ENCODE measurements at regions not wholly inside any gene's neighbourhood (a gene's known extent, or its start where the extent isn't known, plus 50 kb on each side); places are given as distances from the start of the nearest gene placed in this dataset.

GRCh38 chr1:222865718-222866117, 50.9 kb downstream of the DISP1 start:
- no peak overlapping the region for H3K27ac Mint-ChIP-seq
- DNase-seq, result no peak
- no peaks in the 10 kb centered on the region for H3K36me3 Mint-ChIP-seq
- H3K27me3 Mint-ChIP-seq, result no peaks in the 10 kb centered on the region
- H3K9me3 Mint-ChIP-seq, result no peaks in the 10 kb centered on the region
- peaks cover 3% of the 10 kb centered on the region for H3K4me1 Mint-ChIP-seq
- no peak overlapping the region for H3K4me3 Mint-ChIP-seq
- CTCF ChIA-PET, result no interaction called here

GRCh38 chr1:222867316-222867715, 52.5 kb downstream of the DISP1 start:
- Mint-ChIP-seq H3K4me3 (no peak overlapping the region), H3K36me3 (peaks cover under 1% of the 10 kb centered on the region), H3K4me1 (no peaks in the 10 kb centered on the region), H3K9me3 (peaks cover under 1% of the 10 kb centered on the region), H3K27ac (no peak overlapping the region), H3K27me3 (no peaks in the 10 kb centered on the region)
- DNase-seq, result no peak
- CTCF ChIA-PET, result interaction anchor here (1.0 kb wide), 1 partner anchor 11 kb away, joined by 3 read pairs; no protein-coding TSS in a partner anchor

- Mint-ChIP-seq H3K9me3 (peaks cover 2% of the 10 kb centered on the region), H3K36me3 (peaks cover 3% of the 10 kb centered on the region), H3K4me3 (no peak overlapping the region), H3K27me3 (no peaks in the 10 kb centered on the region), H3K4me1 (peaks cover 3% of the 10 kb centered on the region), H3K27ac (no peak overlapping the region)
- DNase-seq, result no peak
- CTCF ChIA-PET, result no interaction called here
Measured at GRCh38 chr1:222876182-222876581, 61.3 kb downstream of the DISP1 start.

- no peaks in the 10 kb centered on the region for H3K9me3 Mint-ChIP-seq
- no peak for DNase-seq
- H3K4me3 Mint-ChIP-seq, result no peak overlapping the region
- CTCF ChIA-PET, result interaction anchor here (1.0 kb wide), 1 partner anchor 10 kb away, joined by 3 read pairs; no protein-coding TSS in a partner anchor
- H3K27ac Mint-ChIP-seq, result no peak overlapping the region
- peaks cover 2% of the 10 kb centered on the region for H3K36me3 Mint-ChIP-seq
- H3K27me3 Mint-ChIP-seq, result no peaks in the 10 kb centered on the region
- H3K4me1 Mint-ChIP-seq, result peaks cover 3% of the 10 kb centered on the region
Measured at GRCh38 chr1:222877854-222878253, 63.0 kb downstream of the DISP1 start.

GRCh38 chr1:222880587-222880986, 65.7 kb downstream of the DISP1 start:
- no peak for DNase-seq
- H3K4me1 Mint-ChIP-seq, result peaks cover 3% of the 10 kb centered on the region
- CTCF ChIA-PET, result no interaction called here
- no peak overlapping the region for H3K4me3 Mint-ChIP-seq
- no peak overlapping the region for H3K27ac Mint-ChIP-seq
- H3K27me3 Mint-ChIP-seq, result no peaks in the 10 kb centered on the region
- H3K36me3 Mint-ChIP-seq, result no peaks in the 10 kb centered on the region
- H3K9me3 Mint-ChIP-seq, result no peaks in the 10 kb centered on the region

GRCh38 chr1:222886194-222886854, 71.5 kb downstream of the DISP1 start:
- CTCF ChIA-PET, result no interaction called here
- Mint-ChIP-seq H3K4me3 (no peak overlapping the region), H3K27me3 (no peaks in the 10 kb centered on the region), H3K36me3 (no peaks in the 10 kb centered on the region), H3K27ac (no peak overlapping the region), H3K9me3 (no peaks in the 10 kb centered on the region), H3K4me1 (peaks cover 7% of the 10 kb centered on the region)
- no peak for DNase-seq

GRCh38 chr1:222886878-222887351, 72.1 kb downstream of the DISP1 start:
- Mint-ChIP-seq H3K27me3 (no peaks in the 10 kb centered on the region), H3K36me3 (no peaks in the 10 kb centered on the region), H3K27ac (no peak overlapping the region), H3K4me3 (no peak overlapping the region), H3K9me3 (no peaks in the 10 kb centered on the region), H3K4me1 (peaks cover 7% of the 10 kb centered on the region)
- CTCF ChIA-PET, result no interaction called here
- no peak for DNase-seq

GRCh38 chr1:222889440-222889839, 74.6 kb downstream of the DISP1 start:
- Mint-ChIP-seq H3K27me3 (no peaks in the 10 kb centered on the region), H3K4me3 (no peak overlapping the region), H3K27ac (no peak overlapping the region), H3K9me3 (no peaks in the 10 kb centered on the region), H3K4me1 (peaks cover 7% of the 10 kb centered on the region), H3K36me3 (no peaks in the 10 kb centered on the region)
- no peak for DNase-seq
- CTCF ChIA-PET, result no interaction called here

- no peak overlapping the region for H3K4me3 Mint-ChIP-seq
- no peak overlapping the region for H3K27ac Mint-ChIP-seq
- DNase-seq, result no peak
- H3K9me3 Mint-ChIP-seq, result no peaks in the 10 kb centered on the region
- no peaks in the 10 kb centered on the region for H3K36me3 Mint-ChIP-seq
- peaks cover 7% of the 10 kb centered on the region for H3K4me1 Mint-ChIP-seq
- CTCF ChIA-PET, result no interaction called here
- no peaks in the 10 kb centered on the region for H3K27me3 Mint-ChIP-seq
Measured at GRCh38 chr1:222890716-222891115, 75.9 kb downstream of the DISP1 start.

GRCh38 chr1:222891578-222891977, 76.7 kb downstream of the DISP1 start:
- no peaks in the 10 kb centered on the region for H3K9me3 Mint-ChIP-seq
- H3K4me3 Mint-ChIP-seq, result no peak overlapping the region
- no peaks in the 10 kb centered on the region for H3K36me3 Mint-ChIP-seq
- no peak overlapping the region for H3K27ac Mint-ChIP-seq
- no peak for DNase-seq
- peaks cover 6% of the 10 kb centered on the region for H3K4me1 Mint-ChIP-seq
- no peaks in the 10 kb centered on the region for H3K27me3 Mint-ChIP-seq
- CTCF ChIA-PET, result no interaction called here

GRCh38 chr1:222892137-222892769, 77.4 kb downstream of the DISP1 start:
- no peak for DNase-seq
- peaks cover 10% of the 10 kb centered on the region for H3K4me1 Mint-ChIP-seq
- no peaks in the 10 kb centered on the region for H3K27me3 Mint-ChIP-seq
- CTCF ChIA-PET, result interaction anchor here (0.6 to 0.8 kb wide), 2 partner anchors 50 to 233 kb away, joined by 3 read pairs; no protein-coding TSS in a partner anchor
- H3K4me3 Mint-ChIP-seq, result no peak overlapping the region
- H3K27ac Mint-ChIP-seq, result no peak overlapping the region
- H3K9me3 Mint-ChIP-seq, result no peaks in the 10 kb centered on the region
- no peaks in the 10 kb centered on the region for H3K36me3 Mint-ChIP-seq

GRCh38 chr1:222893255-222893654, 78.4 kb downstream of the DISP1 start:
- H3K4me3 Mint-ChIP-seq, result no peak overlapping the region
- H3K9me3 Mint-ChIP-seq, result no peaks in the 10 kb centered on the region
- H3K27me3 Mint-ChIP-seq, result no peaks in the 10 kb centered on the region
- no peaks in the 10 kb centered on the region for H3K36me3 Mint-ChIP-seq
- DNase-seq, result no peak
- CTCF ChIA-PET, result interaction anchor here (0.8 kb wide), 1 partner anchor 232 kb away, joined by 3 read pairs; no protein-coding TSS in a partner anchor
- H3K27ac Mint-ChIP-seq, result no peak overlapping the region
- H3K4me1 Mint-ChIP-seq, result peaks cover 15% of the 10 kb centered on the region

- no peak for DNase-seq
- no peaks in the 10 kb centered on the region for H3K36me3 Mint-ChIP-seq
- no peak overlapping the region for H3K27ac Mint-ChIP-seq
- H3K9me3 Mint-ChIP-seq, result no peaks in the 10 kb centered on the region
- no peak overlapping the region for H3K4me3 Mint-ChIP-seq
- H3K4me1 Mint-ChIP-seq, result peaks cover 15% of the 10 kb centered on the region
- CTCF ChIA-PET, result no interaction called here
- no peaks in the 10 kb centered on the region for H3K27me3 Mint-ChIP-seq
Measured at GRCh38 chr1:222894331-222894730, 79.5 kb downstream of the DISP1 start.

- Mint-ChIP-seq H3K27ac (no peak overlapping the region), H3K9me3 (no peaks in the 10 kb centered on the region), H3K4me1 (peaks cover 14% of the 10 kb centered on the region), H3K4me3 (no peak overlapping the region), H3K36me3 (no peaks in the 10 kb centered on the region), H3K27me3 (no peaks in the 10 kb centered on the region)
- CTCF ChIA-PET, result no interaction called here
- DNase-seq, result no peak
Measured at GRCh38 chr1:222896630-222897526, 82.0 kb downstream of the DISP1 start.

Measured in activated naive CD4-positive, alpha-beta T cell treated with anti-CD3 and anti-CD28 coated beads, Interleukin-2, amount 10 ng/mL, durations not matched to agents 7 days and 5 days (primary cell).